ENCODE measurements at regions not wholly inside any gene's neighbourhood (a gene's known extent, or its start where the extent isn't known, plus 50 kb on each side); places are given as distances from the start of the nearest gene placed in this dataset.

- Histone ChIP-seq H3K27me3 (ENCODE audit: control insufficient read depth, insufficient read depth, low read length) (no peaks in the 10 kb centered on the region), H3K4me1 (ENCODE audit: control insufficient read depth, insufficient read depth, low read length) (no peaks in the 10 kb centered on the region), H3K4me3 (ENCODE audit: low read depth in 2 of 2, low read length in 2 of 2) (no peak overlapping the region), H3K9me3 (ENCODE audit: control insufficient read depth, insufficient read depth, low read depth, low read length) (no peaks in the 10 kb centered on the region), H3K27ac (ENCODE audit: low read length) (no peak overlapping the region), H3K36me3 (ENCODE audit: control insufficient read depth, insufficient read depth, low read length) (no peaks in the 10 kb centered on the region)
- TF ChIP-seq SIN3A (IDR thresholded peaks at IDR 0.05; ENCODE audit: borderline replicate concordance, insufficient read depth, low read depth, low read length) (no peak), POLR2AphosphoS5 (IDR thresholded peaks at IDR 0.05; ENCODE audit: low read depth, low read length) (no peak), TCF7L2 (IDR thresholded peaks at IDR 0.05; ENCODE audit: low read depth, low read length) (no peak), REST (IDR thresholded peaks at IDR 0.05; ENCODE audit: insufficient read depth in 1 of 2, low read depth in 2 of 2, low read length in 1 of 2) (no peak)
- TF ChIP-seq, protein P1, sequence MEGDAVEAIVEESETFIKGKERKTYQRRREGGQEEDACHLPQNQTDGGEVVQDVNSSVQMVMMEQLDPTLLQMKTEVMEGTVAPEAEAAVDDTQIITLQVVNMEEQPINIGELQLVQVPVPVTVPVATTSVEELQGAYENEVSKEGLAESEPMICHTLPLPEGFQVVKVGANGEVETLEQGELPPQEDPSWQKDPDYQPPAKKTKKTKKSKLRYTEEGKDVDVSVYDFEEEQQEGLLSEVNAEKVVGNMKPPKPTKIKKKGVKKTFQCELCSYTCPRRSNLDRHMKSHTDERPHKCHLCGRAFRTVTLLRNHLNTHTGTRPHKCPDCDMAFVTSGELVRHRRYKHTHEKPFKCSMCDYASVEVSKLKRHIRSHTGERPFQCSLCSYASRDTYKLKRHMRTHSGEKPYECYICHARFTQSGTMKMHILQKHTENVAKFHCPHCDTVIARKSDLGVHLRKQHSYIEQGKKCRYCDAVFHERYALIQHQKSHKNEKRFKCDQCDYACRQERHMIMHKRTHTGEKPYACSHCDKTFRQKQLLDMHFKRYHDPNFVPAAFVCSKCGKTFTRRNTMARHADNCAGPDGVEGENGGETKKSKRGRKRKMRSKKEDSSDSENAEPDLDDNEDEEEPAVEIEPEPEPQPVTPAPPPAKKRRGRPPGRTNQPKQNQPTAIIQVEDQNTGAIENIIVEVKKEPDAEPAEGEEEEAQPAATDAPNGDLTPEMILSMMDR (IDR thresholded peaks at IDR 0.05), result no peak
- in situ Hi-C loops (cut with HindIII; ENCODE audit: low pct_unique_long_range_greater_than_20kb, low sequenced_read_pairs), result no loop called here
- POLR2A ChIA-PET, result no interaction called here
- no peak for DNase-seq (ENCODE audit: low read depth, low spot score)
- BruUV-seq (replicated peaks), result no TSS peak
- intact Hi-C loops (cut with micrococcal nuclease; ENCODE audit: unreplicated experiment), result no loop called here
- CTCF ChIA-PET, result no interaction called here
- ATAC-seq, result no peak
Observed at GRCh38 chrX:111013778-111014455, 82.1 kb upstream of the PAK3 start.

DNA sequence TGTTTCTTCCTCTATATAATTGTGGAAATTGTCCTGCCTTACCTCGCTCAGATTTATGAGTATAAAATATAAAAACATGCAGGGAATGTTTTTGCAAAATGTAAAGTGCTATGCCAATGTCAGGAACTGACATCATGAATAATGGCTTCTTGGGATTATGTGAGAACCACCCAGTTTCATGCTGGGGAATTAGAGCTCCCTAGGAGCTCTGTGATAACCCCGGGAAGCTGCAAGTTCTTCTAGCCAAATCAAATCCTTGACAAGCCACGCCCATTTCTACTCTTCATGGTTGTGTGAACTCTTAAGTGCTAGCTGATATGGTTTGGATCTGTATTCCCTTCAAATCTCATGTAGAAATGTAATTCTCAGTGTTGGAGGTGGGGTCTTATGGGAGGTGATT is 85.9 kb upstream of the PAK3 start:
- no peak for DNase-seq (ENCODE audit: low read depth, low spot score)
- intact Hi-C loops (cut with micrococcal nuclease; ENCODE audit: unreplicated experiment), result no loop called here
- ChIA-PET CTCF (no interaction called here), POLR2A (no interaction called here)
- no peaks in the 10 kb centered on the region for H3K27me3 ChIP-seq (ENCODE audit: control insufficient read depth, insufficient read depth, low read length)
- H3K9me3 ChIP-seq (ENCODE audit: control insufficient read depth, insufficient read depth, low read depth, low read length), result no peaks in the 10 kb centered on the region
- no peak overlapping the region for H3K27ac ChIP-seq (ENCODE audit: low read length)
- BruUV-seq (replicated peaks), result no TSS peak
- TF ChIP-seq, protein P1 (IDR thresholded peaks at IDR 0.05), result no peak
- TF ChIP-seq TCF7L2 (IDR thresholded peaks at IDR 0.05; ENCODE audit: low read depth, low read length), result no peak
- TF ChIP-seq REST (IDR thresholded peaks at IDR 0.05; ENCODE audit: insufficient read depth in 1 of 2, low read depth in 2 of 2, low read length in 1 of 2), result no peak
- TF ChIP-seq POLR2AphosphoS5 (IDR thresholded peaks at IDR 0.05; ENCODE audit: low read depth, low read length), result no peak
- TF ChIP-seq SIN3A (IDR thresholded peaks at IDR 0.05; ENCODE audit: borderline replicate concordance, insufficient read depth, low read depth, low read length), result no peak
- in situ Hi-C loops (cut with HindIII; ENCODE audit: low pct_unique_long_range_greater_than_20kb, low sequenced_read_pairs), result no loop called here
- no peaks in the 10 kb centered on the region for H3K4me1 ChIP-seq (ENCODE audit: control insufficient read depth, insufficient read depth, low read length)
- H3K36me3 ChIP-seq (ENCODE audit: control insufficient read depth, insufficient read depth, low read length), result no peaks in the 10 kb centered on the region
- H3K4me3 ChIP-seq (ENCODE audit: low read depth in 2 of 2, low read length in 2 of 2), result no peak overlapping the region
- no peak for ATAC-seq

Measured in Panc1 (cell line).